ENCODE measurements at regions not wholly inside any gene's neighbourhood (a gene's known extent, or its start where the extent isn't known, plus 50 kb on each side); places are given as distances from the start of the nearest gene placed in this dataset.

DNA sequence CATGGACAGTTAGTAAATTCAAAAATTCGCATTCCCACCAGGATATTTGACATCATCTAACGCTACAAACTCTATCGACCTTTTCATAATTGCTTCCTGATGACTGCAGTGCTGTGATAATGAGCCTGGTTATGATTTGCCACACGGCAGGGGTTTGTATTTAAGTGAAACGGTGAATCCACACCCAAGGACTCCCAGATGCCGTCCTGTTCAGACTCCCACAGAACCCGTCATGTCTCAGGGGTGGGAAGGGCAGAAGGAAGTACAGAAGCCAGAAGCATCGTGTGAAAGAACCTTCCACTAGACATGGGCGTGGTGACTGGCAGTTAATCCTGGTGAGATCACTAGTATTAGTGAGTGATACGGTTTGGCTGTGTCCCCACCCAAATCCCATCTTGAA, 91.2 kb upstream of the TMEM18 start:
- H3K18ac ChIP-seq (ENCODE audit: extremely low read depth, low read length): no peak overlapping the region
- ChIA-PET POLR2A (ENCODE audit: partially characterized antibody) (no interaction called here), CTCF (ENCODE audit: partially characterized antibody) (no interaction called here)
- DNase-seq (ENCODE audit: low read depth in 1 of 2, low spot score in 2 of 2): no peak
- H3K14ac ChIP-seq (ENCODE audit: insufficient read length): no peak overlapping the region
- no peak overlapping the region for H2BK12ac ChIP-seq (ENCODE audit: low read depth, low read length)
- no peaks in the 10 kb centered on the region for H4K20me1 ChIP-seq (replicated peaks in 1 of 2; ENCODE audit: control insufficient read depth in 1 of 2, insufficient read depth in 2 of 2, low read length in 2 of 2)
- H2BK15ac ChIP-seq (ENCODE audit: low read length): no peak overlapping the region
- H4K91ac ChIP-seq (replicated peaks; ENCODE audit: insufficient read length, low read length): no peak overlapping the region
- no peaks in the 10 kb centered on the region for H3K27me3 ChIP-seq (replicated peaks in 1 of 4; ENCODE audit: control insufficient read depth in 3 of 4, extremely low read depth in 1 of 4, insufficient read depth in 3 of 4, low read length in 3 of 4)
- H3K9me3 ChIP-seq (ENCODE audit: insufficient read depth in 2 of 2, low read depth in 1 of 2, low read length in 1 of 2): no peaks in the 10 kb centered on the region
- no peak overlapping the region for H2AK5ac ChIP-seq (ENCODE audit: low read depth, low read length)
- H2BK20ac ChIP-seq (ENCODE audit: low read length): no peak overlapping the region
- H3K56ac ChIP-seq (replicated peaks; ENCODE audit: insufficient read length, low read depth, low read length): no peak overlapping the region
- H3K9ac ChIP-seq (replicated peaks in 1 of 4; ENCODE audit: extremely low read depth in 1 of 4, low read depth in 3 of 4, low read length in 3 of 4): no peak overlapping the region
- no peak for FAIRE-seq
- no peak overlapping the region for H2AFZ ChIP-seq (ENCODE audit: low read length)
- H3K27ac ChIP-seq (ENCODE audit: low read depth, low read length): no peak overlapping the region
- no peaks in the 10 kb centered on the region; the same call in 1 of the 2 replicates for H3K23me2 ChIP-seq (ENCODE audit: low read depth, low read length)
- H3K4me2 ChIP-seq (ENCODE audit: insufficient read depth in 1 of 2, low read depth in 2 of 2, low read length in 2 of 2): no peak overlapping the region
- H3K23ac ChIP-seq (ENCODE audit: insufficient read length): no peak overlapping the region
- no peaks in the 10 kb centered on the region for H3K36me3 ChIP-seq (ENCODE audit: control insufficient read depth in 2 of 4, insufficient read depth in 4 of 4, low read length in 3 of 4)
- H2BK5ac ChIP-seq (ENCODE audit: low read depth, low read length): no peak overlapping the region
- H3K79me1 ChIP-seq (ENCODE audit: low read depth, low read length): no peaks in the 10 kb centered on the region
- H3K4me3 ChIP-seq (ENCODE audit: extremely low read depth in 1 of 4, insufficient read depth in 2 of 4, low read depth in 3 of 4, low read length in 4 of 4): no peak overlapping the region
- no peak overlapping the region for H3K4ac ChIP-seq (replicated peaks; ENCODE audit: insufficient read length, low read depth, low read length)
- WGBS, 2 experiments (ENCODE audit: extremely low coverage in 1 of 2, insufficient coverage in 1 of 2, insufficient read length in 1 of 2, insufficient replicate concordance in 2 of 2, low coverage in 1 of 2, low lambda C conversion rate in 2 of 2, missing lambda C conversion rate in 1 of 2): 86% methylated on average over 10 of the region's 10 CpGs; no CpG with 5 or more reads in 1 of the 2 experiments
- 0 out of 7 replicates have a peak, but pooled peaks cover 0 to 3% (median 0%) of the 10 kb centered on the region in 4 experiments for H3K4me1 ChIP-seq (replicated peaks in 1 of 4; ENCODE audit: control insufficient read depth in 3 of 4, insufficient read depth in 4 of 4, low read length in 3 of 4)
- no peak overlapping the region for H4K8ac ChIP-seq (ENCODE audit: extremely low read depth, insufficient read depth, low read length)
- H4K5ac ChIP-seq (ENCODE audit: insufficient read length, low read depth, low read length): no peak overlapping the region
- H2BK120ac ChIP-seq (replicated peaks; ENCODE audit: low read depth, low read length): no peak overlapping the region
- H3K79me2 ChIP-seq (ENCODE audit: control insufficient read depth in 1 of 2, insufficient read depth in 2 of 2, low read length in 2 of 2): no peaks in the 10 kb centered on the region; a peak in 1 of 4 replicates
- TF ChIP-seq TAF1 (IDR thresholded peaks at IDR 0.05; ENCODE audit: low read depth, low read length) (no peak), NRF1 (IDR thresholded peaks at IDR 0.05; ENCODE audit: low read depth, low read length) (no peak), CHD1 (IDR thresholded peaks at IDR 0.05; ENCODE audit: low read depth, low read length) (no peak), RXRA (IDR thresholded peaks at IDR 0.05; ENCODE audit: insufficient read depth, low read depth, low read length) (no peak), RAD21 (IDR thresholded peaks at IDR 0.05 in 1 of 2, conservative IDR thresholded peaks at IDR 0.05 in 1 of 2; ENCODE audit: low read depth in 2 of 2, low read length in 2 of 2) (no peak), POLR2AphosphoS5 (IDR thresholded peaks at IDR 0.05; ENCODE audit: low read depth, low read length) (no peak), SP4 (IDR thresholded peaks at IDR 0.05; ENCODE audit: low read length) (no peak), POU5F1 (IDR thresholded peaks at IDR 0.05; ENCODE audit: low read depth, low read length) (no peak), KDM4A (IDR thresholded peaks at IDR 0.05; ENCODE audit: low read depth, low read length, severe bottlenecking) (no peak), HDAC6 (IDR thresholded peaks at IDR 0.05; ENCODE audit: low read depth, low read length) (no peak), GABPA (IDR thresholded peaks at IDR 0.05; ENCODE audit: borderline replicate concordance, insufficient read depth, low read length) (no peak), JUND (IDR thresholded peaks at IDR 0.05; ENCODE audit: low read length) (no peak), TBP (IDR thresholded peaks at IDR 0.05; ENCODE audit: low read depth, low read length) (no peak), POLR2A (IDR thresholded peaks at IDR 0.05; ENCODE audit: control extremely low read depth in 1 of 2, low read depth in 2 of 2, low read length in 2 of 2) (no peak), SRF (IDR thresholded peaks at IDR 0.05; ENCODE audit: low read depth, low read length) (no peak), SP2 (IDR thresholded peaks at IDR 0.05; ENCODE audit: low read length) (no peak), MAFK (IDR thresholded peaks at IDR 0.05; ENCODE audit: low read depth, low read length) (no peak)
